Pancreas (tissue), 10 donors: ENCODE measurements at regions not wholly inside any gene's neighbourhood (a gene's known extent, or its start where the extent isn't known, plus 50 kb on each side); places are given as distances from the start of the nearest gene placed in this dataset.
A peak's percentile ranks its signal among the peaks of the same experiment; 100 is the strongest.

Experiments used
- ATAC-seq, 4 donors: fragments of 200-7000 bp; cut with Tn5 transposase; one replicate each; pipeline versions ENCODE4 v1.8.0 to v1.9.1; 2020; ENCODE audit warnings: mild to moderate bottlenecking in 4 of 4, moderate library complexity in 4 of 4
- DNase-seq, 6 donors: peaks; one replicate each; pipeline ENCODE4 v3.0.0-alpha.2; 2020
- FAIRE-seq: peaks from 2 replicates; lab custom pipeline; 2012; peaks lifted over from hg19 to GRCh38; lab: Jason Lieb, UNC
- H3K27ac ChIP-seq, 4 donors: fragments of 200-600 bp; sonication (generic); 1 replicate in 3 of 4; 2 replicates in 1 of 4; pipeline versions ENCODE4 v1.5.0 to v1.8.0; 2020
- H3K27me3 ChIP-seq, 4 donors: fragments of 200-600 bp; one replicate each; pipeline ENCODE4 v1.8.0; 2021
- H3K36me3 ChIP-seq, 3 donors: fragments of 200-600 bp; sonication (generic) in 1 of 3; one replicate each; pipeline versions ENCODE4 v1.5.0 to v1.8.0; 2020 to 2021
- H3K4me1 ChIP-seq, 3 donors: fragments of 200-600 bp; one replicate each; pipeline ENCODE4 v1.8.0; 2021
- H3K4me3 ChIP-seq, 4 donors: fragments of 200-600 bp; sonication (generic) in 2 of 4; one replicate each; pipeline versions ENCODE4 v1.5.0 to v1.8.0; 2020 to 2021
- H3K9me3 ChIP-seq, 4 donors: fragments of 200-600 bp; one replicate each; pipeline ENCODE4 v1.8.0; 2021
- CTCF ChIP-seq, 4 donors: fragments of 200-600 bp; sonication (generic) in 3 of 4; IDR thresholded peaks; one replicate each; pipeline versions ENCODE4 v1.5.0 to v1.8.0; 2021; ENCODE audit warnings: antibody characterized with exemption in 4 of 4
- WGBS, 2 donors: extraction: QIAGEN DNeasy Blood & Tissue Kit; methylation state at CpG; one replicate each; pipeline ENCODE4 v1.1.7; 2013; 5-methylcytosine and 5-hydroxymethylcytosine counted together
- intact Hi-C, 3 donors: fragments of 100-400 bp; cut with DNase I; formaldehyde crosslinking; loops; one replicate each; pipeline versions ENCODE4 v1.11.1 to v1.14.2; 2022
- donor health status: healthy with polysubstance abuse.
- donor health status: DM: no; HTN: no; CAD: no; lungs with moderate emphysema.
- donor health status: DM: no; HTN: no; CAD: no.
- donor health status: control.
- donor health status: control.
- donor health status: Bipolar disorder and iron deficiency.
- donor health status: DM: yes; HTN: yes; CAD: no.
- donor health status: DM: no; HTN: no; CAD: no.
- donor health status: DM: no; HTN: no; CAD: no.
- donor health status: DM: yes; HTN: yes; CAD: no.

- H3K4me1 ChIP-seq = no peaks in the 10 kb centered on the region
- H3K27me3 ChIP-seq = no peaks in the 10 kb centered on the region
- intact Hi-C loops = no loop called here
- H3K27ac ChIP-seq = no peak overlapping the region
- no peak overlapping the region for H3K4me3 ChIP-seq
- ATAC-seq (no peak), FAIRE-seq (no peak), DNase-seq (no peak)
- no peak for TF ChIP-seq CTCF (IDR thresholded peaks at IDR 0.05)
- H3K36me3 ChIP-seq = no peaks in the 10 kb centered on the region
- no peaks in the 10 kb centered on the region for H3K9me3 ChIP-seq
- WGBS, 2 donors = 73 to 80% methylated on average over 4 of the region's 4 CpGs
Measured at GRCh38 chr5:126189862-126190261, 233.3 kb upstream of the GRAMD2B start.

GRCh38 chr5:126192226-126192625 lies 231.0 kb upstream of the GRAMD2B start:
- no peaks in the 10 kb centered on the region for H3K4me1 ChIP-seq
- no peaks in the 10 kb centered on the region for H3K36me3 ChIP-seq
- no peak for FAIRE-seq
- WGBS, 2 donors = 85 to 90% methylated on average over 4 of the region's 4 CpGs
- H3K27me3 ChIP-seq = no peaks in the 10 kb centered on the region
- TF ChIP-seq CTCF (IDR thresholded peaks at IDR 0.05) = no peak
- intact Hi-C loops = no loop called here
- ATAC-seq = no peak
- H3K4me3 ChIP-seq = no peak overlapping the region
- H3K9me3 ChIP-seq = no peaks in the 10 kb centered on the region
- DNase-seq = no peak
- no peak overlapping the region for H3K27ac ChIP-seq

DNA sequence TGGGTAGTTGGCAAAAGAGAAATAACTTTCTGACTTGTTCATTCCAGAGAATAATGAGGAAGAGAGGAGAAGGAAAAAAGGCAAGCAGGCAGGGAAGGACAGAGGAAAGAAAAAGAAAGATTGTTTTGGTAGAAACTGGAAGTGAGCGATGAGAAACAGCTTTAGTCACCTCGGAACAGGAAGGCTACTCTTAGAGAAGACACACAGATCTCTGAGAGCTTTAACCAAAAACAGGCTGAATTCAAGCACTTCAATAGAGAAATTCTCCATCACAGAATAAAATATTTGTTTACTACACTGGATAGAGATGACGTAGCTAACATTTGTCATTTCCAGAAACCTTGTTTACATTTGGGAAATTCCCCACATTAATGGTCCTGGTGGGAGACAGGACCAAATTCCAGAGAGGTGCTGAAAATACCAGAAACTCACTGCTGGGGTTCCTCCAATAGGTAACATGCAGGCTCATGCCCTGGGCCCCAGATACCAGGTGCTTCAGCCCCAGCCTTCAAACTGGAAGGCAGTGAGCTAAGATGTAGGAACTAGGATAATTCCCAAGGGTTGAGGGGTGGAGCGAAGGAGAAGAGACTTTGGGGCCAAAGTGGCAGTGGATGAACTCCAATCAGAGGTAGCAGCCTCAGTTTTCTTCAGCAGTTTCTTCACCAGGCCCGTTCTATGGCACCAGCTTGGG lies 227.7 kb upstream of the GRAMD2B start:
- no peak overlapping the region for H3K4me3 ChIP-seq
- FAIRE-seq = no peak
- 68 to 70% methylated on average over 5 of the region's 5 CpGs for WGBS, 2 donors
- no peaks in the 10 kb centered on the region for H3K36me3 ChIP-seq
- TF ChIP-seq CTCF (IDR thresholded peaks at IDR 0.05) = no peak
- ATAC-seq = peak in 1 of 4 donors; percentile 31
- H3K27me3 ChIP-seq = no peaks in the 10 kb centered on the region
- no peaks in the 10 kb centered on the region for H3K4me1 ChIP-seq
- DNase-seq = no peak
- no peak overlapping the region for H3K27ac ChIP-seq
- H3K9me3 ChIP-seq = no peaks in the 10 kb centered on the region
- intact Hi-C loops = no loop called here

GRCh38 chr5:126198531-126198930 lies 224.7 kb upstream of the GRAMD2B start:
- no peaks in the 10 kb centered on the region for H3K4me1 ChIP-seq
- intact Hi-C loops = no loop called here
- H3K27ac ChIP-seq = no peak overlapping the region
- no peaks in the 10 kb centered on the region for H3K36me3 ChIP-seq
- WGBS, 2 donors = 56 to 60% methylated on average over 2 of the region's 2 CpGs
- no peak overlapping the region for H3K4me3 ChIP-seq
- H3K27me3 ChIP-seq = no peaks in the 10 kb centered on the region
- FAIRE-seq = no peak
- H3K9me3 ChIP-seq = no peaks in the 10 kb centered on the region
- DNase-seq = no peak
- no peak for TF ChIP-seq CTCF (IDR thresholded peaks at IDR 0.05)
- no peak for ATAC-seq

GRCh38 chr5:126199467-126199866 lies 223.7 kb upstream of the GRAMD2B start:
- FAIRE-seq = no peak

More at GRCh38 chr5:126199467-126199866, 223.7 kb upstream of the GRAMD2B start:
- no peak for TF ChIP-seq CTCF (IDR thresholded peaks at IDR 0.05)
- intact Hi-C loops = no loop called here
- ATAC-seq (no peak), DNase-seq (no peak)
- 71 to 76% methylated on average over 4 of the region's 4 CpGs for WGBS, 2 donors
- H3K36me3 ChIP-seq = no peaks in the 10 kb centered on the region
- H3K4me3 ChIP-seq = no peak overlapping the region
- H3K27me3 ChIP-seq = no peaks in the 10 kb centered on the region
- H3K9me3 ChIP-seq = no peaks in the 10 kb centered on the region
- no peak overlapping the region for H3K27ac ChIP-seq
- H3K4me1 ChIP-seq = no peaks in the 10 kb centered on the region
